ENCODE measurements at regions not wholly inside any gene's neighbourhood (a gene's known extent, or its start where the extent isn't known, plus 50 kb on each side); places are given as distances from the start of the nearest gene placed in this dataset.

DNA sequence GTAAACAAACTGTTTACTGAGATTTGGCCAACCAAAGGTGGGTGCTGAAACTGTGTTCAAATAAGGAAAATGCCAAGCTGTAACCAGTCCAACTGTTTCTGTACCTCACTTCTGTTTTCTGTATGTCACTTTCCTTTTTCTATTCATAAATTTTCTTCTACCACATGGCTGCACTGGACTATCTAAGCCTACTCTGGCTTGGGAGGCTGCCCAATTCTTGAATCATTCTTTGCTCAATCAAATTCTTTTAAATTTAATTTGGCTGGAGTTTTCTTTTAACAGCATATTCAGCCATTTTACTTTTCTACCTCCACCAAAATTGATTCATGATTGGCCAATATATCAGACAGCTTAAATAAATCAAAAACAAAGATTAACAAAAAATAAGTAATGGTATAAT, 1575.5 kb upstream of the SPRY2 start:
- ATAC-seq (no peak), DNase-seq (ENCODE audit: low read depth, low spot score) (no peak), FAIRE-seq (no peak)
- ChIA-PET RAD21 (ENCODE audit: unreplicated experiment) (no interaction called here), SMC1A (ENCODE audit: uncharacterized antibody, unreplicated experiment) (interaction anchor here (1.1 kb wide), 1 partner anchor 40 kb away, joined by 3 read pairs; no protein-coding TSS in a partner anchor), CTCF (no interaction called here), POLR2A (no interaction called here)
- BruUV-seq (replicated peaks) = no TSS peak
- H3K36me3 ChIP-seq (ENCODE audit: control insufficient read depth in 2 of 2, insufficient read depth in 2 of 2, low read length in 1 of 2) = no peaks in the 10 kb centered on the region
- H4K20me1 ChIP-seq (ENCODE audit: control insufficient read depth, insufficient read depth) = no peaks in the 10 kb centered on the region
- intact Hi-C loops (cut with micrococcal nuclease; ENCODE audit: unreplicated experiment) (no loop called here), in situ Hi-C loops (cut with MboI) (no loop called here)
- no peak overlapping the region for H3K4me3 ChIP-seq
- no peaks in the 10 kb centered on the region for H3K4me1 ChIP-seq (ENCODE audit: control insufficient read depth, insufficient read depth, low read length)
- H2AFZ ChIP-seq (ENCODE audit: control insufficient read depth, low read depth, low read length) = no peak overlapping the region
- no peak overlapping the region for H3K27ac ChIP-seq (ENCODE audit: control insufficient read depth, insufficient read depth)
- no peaks in the 10 kb centered on the region for H3K27me3 ChIP-seq (replicated peaks in 1 of 2; ENCODE audit: control insufficient read depth in 2 of 2, insufficient read depth in 2 of 2, low read length in 1 of 2)
- no peak overlapping the region for H3K9ac ChIP-seq (ENCODE audit: control insufficient read depth, insufficient read depth, low read length)
- H3K79me2 ChIP-seq (ENCODE audit: control insufficient read depth, insufficient read depth, low read length) = no peaks in the 10 kb centered on the region
- H3K9me3 ChIP-seq (replicated peaks; ENCODE audit: control insufficient read depth, insufficient read depth, low read length) = no peaks in the 10 kb centered on the region
- H3K4me2 ChIP-seq (ENCODE audit: control insufficient read depth, insufficient read depth) = no peak overlapping the region
- TF ChIP-seq CBX5 (IDR thresholded peaks at IDR 0.05; ENCODE audit: low read depth) (no peak), RB1 (IDR thresholded peaks at IDR 0.05; ENCODE audit: borderline replicate concordance) (no peak), SREBF2 (IDR thresholded peaks at IDR 0.05; ENCODE audit: low read length) (no peak), CHD2 (IDR thresholded peaks at IDR 0.05; ENCODE audit: borderline replicate concordance, low read depth, low read length) (no peak)

DNA sequence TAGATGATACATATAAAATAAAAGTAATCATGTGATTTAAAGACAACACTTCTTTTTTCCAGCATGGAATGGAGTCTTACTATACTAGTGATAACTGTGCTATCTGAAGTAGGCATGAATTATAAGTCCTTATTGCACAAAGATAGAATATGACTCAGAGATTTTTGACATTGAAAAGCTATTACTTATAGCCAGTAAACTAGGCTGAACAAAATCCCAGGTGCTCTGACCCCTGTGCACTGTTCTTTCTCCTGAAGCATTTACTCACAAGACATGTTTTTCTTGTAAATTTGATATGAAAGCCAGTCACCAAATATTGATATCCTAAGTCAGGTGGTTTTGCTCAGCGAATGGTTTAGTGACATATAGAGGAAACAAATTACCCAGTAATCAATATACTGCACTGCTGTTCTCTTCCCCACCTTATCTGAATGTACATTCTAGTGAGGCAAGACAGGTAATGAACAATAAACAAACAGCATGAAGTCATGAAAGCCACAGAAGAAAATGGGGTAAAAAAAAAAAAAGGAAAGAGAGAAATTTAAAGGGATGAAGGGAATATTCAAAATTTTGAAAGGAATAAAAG, 1567.0 kb upstream of the SPRY2 start:
- intact Hi-C loops (cut with micrococcal nuclease; ENCODE audit: unreplicated experiment) = no loop called here
- no peak overlapping the region for H3K27ac ChIP-seq (ENCODE audit: control insufficient read depth, insufficient read depth)
- RAD21 ChIA-PET (ENCODE audit: unreplicated experiment) = no interaction called here

More for the DNA sequence above, 1567.0 kb upstream of the SPRY2 start:
- no peak overlapping the region for H3K4me3 ChIP-seq
- no peaks in the 10 kb centered on the region for H3K79me2 ChIP-seq (ENCODE audit: control insufficient read depth, insufficient read depth, low read length)
- H3K4me1 ChIP-seq (ENCODE audit: control insufficient read depth, insufficient read depth, low read length) = no peaks in the 10 kb centered on the region
- H4K20me1 ChIP-seq (ENCODE audit: control insufficient read depth, insufficient read depth) = no peaks in the 10 kb centered on the region
- no peak for DNase-seq (ENCODE audit: low read depth, low spot score)
- TF ChIP-seq, protein P1, sequence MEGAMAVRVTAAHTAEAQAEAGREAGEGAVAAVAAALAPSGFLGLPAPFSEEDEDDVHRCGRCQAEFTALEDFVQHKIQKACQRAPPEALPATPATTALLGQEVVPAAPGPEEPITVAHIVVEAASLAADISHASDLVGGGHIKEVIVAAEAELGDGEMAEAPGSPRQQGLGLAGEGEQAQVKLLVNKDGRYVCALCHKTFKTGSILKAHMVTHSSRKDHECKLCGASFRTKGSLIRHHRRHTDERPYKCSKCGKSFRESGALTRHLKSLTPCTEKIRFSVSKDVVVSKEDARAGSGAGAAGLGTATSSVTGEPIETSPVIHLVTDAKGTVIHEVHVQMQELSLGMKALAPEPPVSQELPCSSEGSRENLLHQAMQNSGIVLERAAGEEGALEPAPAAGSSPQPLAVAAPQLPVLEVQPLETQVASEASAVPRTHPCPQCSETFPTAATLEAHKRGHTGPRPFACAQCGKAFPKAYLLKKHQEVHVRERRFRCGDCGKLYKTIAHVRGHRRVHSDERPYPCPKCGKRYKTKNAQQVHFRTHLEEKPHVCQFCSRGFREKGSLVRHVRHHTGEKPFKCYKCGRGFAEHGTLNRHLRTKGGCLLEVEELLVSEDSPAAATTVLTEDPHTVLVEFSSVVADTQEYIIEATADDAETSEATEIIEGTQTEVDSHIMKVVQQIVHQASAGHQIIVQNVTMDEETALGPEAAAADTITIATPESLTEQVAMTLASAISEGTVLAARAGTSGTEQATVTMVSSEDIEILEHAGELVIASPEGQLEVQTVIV (IDR thresholded peaks at IDR 0.05; ENCODE audit: borderline replicate concordance, partially characterized antibody) = no peak
- TF ChIP-seq, protein P2, sequence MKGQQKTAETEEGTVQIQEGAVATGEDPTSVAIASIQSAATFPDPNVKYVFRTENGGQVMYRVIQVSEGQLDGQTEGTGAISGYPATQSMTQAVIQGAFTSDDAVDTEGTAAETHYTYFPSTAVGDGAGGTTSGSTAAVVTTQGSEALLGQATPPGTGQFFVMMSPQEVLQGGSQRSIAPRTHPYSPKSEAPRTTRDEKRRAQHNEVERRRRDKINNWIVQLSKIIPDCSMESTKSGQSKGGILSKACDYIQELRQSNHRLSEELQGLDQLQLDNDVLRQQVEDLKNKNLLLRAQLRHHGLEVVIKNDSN (IDR thresholded peaks at IDR 0.05; ENCODE audit: borderline replicate concordance, extremely low read length, insufficient read depth, low read depth, low read length) = no peak
- TF ChIP-seq, protein P3, sequence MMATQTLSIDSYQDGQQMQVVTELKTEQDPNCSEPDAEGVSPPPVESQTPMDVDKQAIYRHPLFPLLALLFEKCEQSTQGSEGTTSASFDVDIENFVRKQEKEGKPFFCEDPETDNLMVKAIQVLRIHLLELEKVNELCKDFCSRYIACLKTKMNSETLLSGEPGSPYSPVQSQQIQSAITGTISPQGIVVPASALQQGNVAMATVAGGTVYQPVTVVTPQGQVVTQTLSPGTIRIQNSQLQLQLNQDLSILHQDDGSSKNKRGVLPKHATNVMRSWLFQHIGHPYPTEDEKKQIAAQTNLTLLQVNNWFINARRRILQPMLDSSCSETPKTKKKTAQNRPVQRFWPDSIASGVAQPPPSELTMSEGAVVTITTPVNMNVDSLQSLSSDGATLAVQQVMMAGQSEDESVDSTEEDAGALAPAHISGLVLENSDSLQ (IDR thresholded peaks at IDR 0.05) = no peak
- ChIA-PET POLR2A (no interaction called here), SMC1A (ENCODE audit: uncharacterized antibody, unreplicated experiment) (no interaction called here), CTCF (no interaction called here)
- BruUV-seq (replicated peaks) = no TSS peak
- H3K27me3 ChIP-seq (replicated peaks in 1 of 2; ENCODE audit: control insufficient read depth in 2 of 2, insufficient read depth in 2 of 2, low read length in 1 of 2) = no peaks in the 10 kb centered on the region
- no peak overlapping the region for H2AFZ ChIP-seq (ENCODE audit: control insufficient read depth, low read depth, low read length)
- no peak overlapping the region for H3K4me2 ChIP-seq (ENCODE audit: control insufficient read depth, insufficient read depth)
- FAIRE-seq = no peak
- in situ Hi-C loops (cut with MboI) = no loop called here
- ATAC-seq = no peak
- 0% methylated on average over 1 of the region's 1 CpG for WGBS (ENCODE audit: insufficient coverage, insufficient replicate concordance, low lambda C conversion rate, missing lambda C conversion rate)
- H3K36me3 ChIP-seq (ENCODE audit: control insufficient read depth in 2 of 2, insufficient read depth in 2 of 2, low read length in 1 of 2) = no peaks in the 10 kb centered on the region
- no peaks in the 10 kb centered on the region for H3K9me3 ChIP-seq (replicated peaks; ENCODE audit: control insufficient read depth, insufficient read depth, low read length)
- no peak overlapping the region for H3K9ac ChIP-seq (ENCODE audit: control insufficient read depth, insufficient read depth, low read length)

All from GM12878 (cell line).